ENCODE measurements at regions not wholly inside any gene's neighbourhood (a gene's known extent, or its start where the extent isn't known, plus 50 kb on each side); places are given as distances from the start of the nearest gene placed in this dataset.

DNA sequence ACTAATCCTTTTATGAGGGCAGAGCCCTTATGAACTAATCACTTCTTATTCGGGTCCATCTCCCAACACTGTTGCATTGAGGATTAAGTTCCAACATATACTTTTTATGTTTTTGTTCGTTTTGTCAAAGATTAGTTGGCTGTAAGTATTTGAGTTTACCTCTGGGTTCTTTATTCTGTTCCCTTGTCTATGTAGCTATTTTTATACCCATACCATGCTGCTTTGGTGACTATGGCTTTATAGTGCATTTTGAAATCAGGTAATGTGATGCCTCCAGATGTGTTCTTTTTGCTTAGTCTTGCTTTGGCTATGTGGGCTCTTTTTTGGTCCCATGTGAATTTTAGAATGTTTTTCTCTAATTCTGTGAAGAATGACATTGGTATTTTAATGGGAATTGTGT is 166.4 kb upstream of the KCNMB2 start:
- H3K4me2 ChIP-seq (ENCODE audit: insufficient read depth, low read length), result no peak overlapping the region
- FAIRE-seq (no peak), DNase-seq (ENCODE audit: low read depth, low spot score) (no peak)
- H3K27me3 ChIP-seq (ENCODE audit: control insufficient read depth in 2 of 2, insufficient read depth in 2 of 2, low read length in 2 of 2), result no peaks in the 10 kb centered on the region
- H3K9me1 ChIP-seq (replicated peaks; ENCODE audit: control insufficient read depth, extremely low read depth, insufficient read depth, low read length), result no peaks in the 10 kb centered on the region
- no peaks in the 10 kb centered on the region for H3K79me2 ChIP-seq (ENCODE audit: control insufficient read depth, insufficient read depth, low read length)
- dilution Hi-C loops (cut with MboI; ENCODE audit: extremely low pct_ligation_motif_present, low sequenced_read_pairs) (no loop called here), intact Hi-C loops (cut with micrococcal nuclease) (no loop called here)
- H3K4me3 ChIP-seq (replicated peaks in 1 of 3; ENCODE audit: insufficient read depth in 1 of 3, low read depth in 1 of 3, low read length in 3 of 3), result no peak overlapping the region
- no peak for TF ChIP-seq POLR2A (IDR thresholded peaks at IDR 0.05; ENCODE audit: low read depth, low read length)
- no peak for TF ChIP-seq POLR2AphosphoS5 (IDR thresholded peaks at IDR 0.05; ENCODE audit: insufficient read depth, low read depth, low read length)
- no peak for TF ChIP-seq EZH2 (IDR thresholded peaks at IDR 0.05; ENCODE audit: borderline replicate concordance, low read depth, low read length, severe bottlenecking)
- no peak for TF ChIP-seq GATA2 (IDR thresholded peaks at IDR 0.05; ENCODE audit: insufficient read depth, insufficient read length, low read depth, low read length)
- TF ChIP-seq, protein P1, sequence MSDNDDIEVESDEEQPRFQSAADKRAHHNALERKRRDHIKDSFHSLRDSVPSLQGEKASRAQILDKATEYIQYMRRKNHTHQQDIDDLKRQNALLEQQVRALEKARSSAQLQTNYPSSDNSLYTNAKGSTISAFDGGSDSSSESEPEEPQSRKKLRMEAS (IDR thresholded peaks at IDR 0.05; ENCODE audit: insufficient read depth, insufficient read length), result no peak
- TF ChIP-seq FOS (IDR thresholded peaks at IDR 0.05; ENCODE audit: borderline replicate concordance, insufficient read depth, low read length), result no peak
- TF ChIP-seq, protein P2, sequence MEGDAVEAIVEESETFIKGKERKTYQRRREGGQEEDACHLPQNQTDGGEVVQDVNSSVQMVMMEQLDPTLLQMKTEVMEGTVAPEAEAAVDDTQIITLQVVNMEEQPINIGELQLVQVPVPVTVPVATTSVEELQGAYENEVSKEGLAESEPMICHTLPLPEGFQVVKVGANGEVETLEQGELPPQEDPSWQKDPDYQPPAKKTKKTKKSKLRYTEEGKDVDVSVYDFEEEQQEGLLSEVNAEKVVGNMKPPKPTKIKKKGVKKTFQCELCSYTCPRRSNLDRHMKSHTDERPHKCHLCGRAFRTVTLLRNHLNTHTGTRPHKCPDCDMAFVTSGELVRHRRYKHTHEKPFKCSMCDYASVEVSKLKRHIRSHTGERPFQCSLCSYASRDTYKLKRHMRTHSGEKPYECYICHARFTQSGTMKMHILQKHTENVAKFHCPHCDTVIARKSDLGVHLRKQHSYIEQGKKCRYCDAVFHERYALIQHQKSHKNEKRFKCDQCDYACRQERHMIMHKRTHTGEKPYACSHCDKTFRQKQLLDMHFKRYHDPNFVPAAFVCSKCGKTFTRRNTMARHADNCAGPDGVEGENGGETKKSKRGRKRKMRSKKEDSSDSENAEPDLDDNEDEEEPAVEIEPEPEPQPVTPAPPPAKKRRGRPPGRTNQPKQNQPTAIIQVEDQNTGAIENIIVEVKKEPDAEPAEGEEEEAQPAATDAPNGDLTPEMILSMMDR (IDR thresholded peaks at IDR 0.05; ENCODE audit: extremely low read depth in 1 of 2, insufficient read depth in 1 of 2, low read depth in 1 of 2, low read length in 2 of 2), result no peak
- no peak for TF ChIP-seq JUN (IDR thresholded peaks at IDR 0.05; ENCODE audit: borderline replicate concordance, insufficient read depth, insufficient read length, low read depth)
- TF ChIP-seq MYC (IDR thresholded peaks at IDR 0.05; ENCODE audit: low read depth, low read length), result no peak
- no peaks in the 10 kb centered on the region for H4K20me1 ChIP-seq (replicated peaks; ENCODE audit: control insufficient read depth, extremely low read depth, insufficient read depth, low read length)
- no peaks in the 10 kb centered on the region for H3K36me3 ChIP-seq (ENCODE audit: control insufficient read depth in 2 of 2, extremely low read depth in 1 of 2, insufficient read depth in 2 of 2, low read length in 2 of 2)
- ChIA-PET CTCF (no interaction called here), POLR2A (no interaction called here)
- no peak overlapping the region for H3K9ac ChIP-seq (replicated peaks; ENCODE audit: extremely low read depth, insufficient read depth, low read length)
- no peaks in the 10 kb centered on the region for H3K4me1 ChIP-seq (ENCODE audit: control insufficient read depth, extremely low read depth, insufficient read depth, low read length)
- no TSS peak for BruUV-seq (replicated peaks)
- H3K27ac ChIP-seq (ENCODE audit: insufficient read depth, low read depth, low read length), result no peak overlapping the region
- no peaks in the 10 kb centered on the region for H3K9me3 ChIP-seq (replicated peaks; ENCODE audit: control insufficient read depth, insufficient read depth, low read length)
- no peak overlapping the region for H2AFZ ChIP-seq (ENCODE audit: low read depth, low read length)
